Endodermal cell (in vitro differentiated cells): ENCODE measurements at regions not wholly inside any gene's neighbourhood (a gene's known extent, or its start where the extent isn't known, plus 50 kb on each side); places are given as distances from the start of the nearest gene placed in this dataset.

Experiments
- DNase-seq: peaks from one replicate; pipeline ENCODE4 v3.0.0-alpha.2; 2017
- H3K27ac ChIP-seq: 2 replicates; pipeline ENCODE4 v1.5.1; 2013; ENCODE audit warnings: mild to moderate bottlenecking, low read depth, low read length, moderate library complexity
- H3K27me3 ChIP-seq: 2 replicates; pipeline ENCODE4 v1.6.1; 2013; ENCODE audit warnings: mild to moderate bottlenecking, low read length, moderate library complexity; ENCODE audit not compliant: insufficient read depth, control insufficient read depth, poor library complexity, severe bottlenecking
- H3K36me3 ChIP-seq: 2 replicates; pipeline ENCODE4 v1.7.0; 2013; ENCODE audit warnings: mild to moderate bottlenecking, low read length, moderate library complexity; ENCODE audit not compliant: control insufficient read depth, insufficient read depth
- H3K4me1 ChIP-seq: one replicate; pipeline ENCODE4 v1.7.0; 2013; ENCODE audit warnings: low read length; ENCODE audit not compliant: control insufficient read depth, insufficient read depth
- H3K4me3 ChIP-seq: 2 replicates; pipeline ENCODE4 v1.5.1; 2013; ENCODE audit warnings: mild to moderate bottlenecking, low read length, moderate library complexity
- H3K9ac ChIP-seq: 2 replicates; pipeline ENCODE4 v1.6.1; 2013; ENCODE audit warnings: mild to moderate bottlenecking, low read length, moderate library complexity; ENCODE audit not compliant: poor library complexity, severe bottlenecking; ENCODE audit errors: extremely low read depth
- H3K9me3 ChIP-seq: 2 replicates; pipeline ENCODE4 v1.6.1; 2013; ENCODE audit warnings: mild to moderate bottlenecking, low read length, moderate library complexity; ENCODE audit not compliant: control insufficient read depth
- H3K27ac Mint-ChIP-seq: 2 replicates; pipeline ENCODE4 v1.8.0; 2020; ENCODE audit warnings: mixed read lengths
- H3K27me3 Mint-ChIP-seq: 2 replicates; pipeline ENCODE4 v1.8.0; 2021; ENCODE audit warnings: mild to moderate bottlenecking, mixed read lengths; ENCODE audit not compliant: insufficient read depth
- H3K36me3 Mint-ChIP-seq: 2 replicates; pipeline ENCODE4 v1.8.0; 2020; ENCODE audit warnings: low read depth, mixed read lengths
- H3K4me1 Mint-ChIP-seq: 2 replicates; pipeline ENCODE4 v1.8.0; 2020; ENCODE audit warnings: mixed read lengths
- H3K4me3 Mint-ChIP-seq: 2 replicates; pipeline ENCODE4 v1.8.0; 2020; ENCODE audit warnings: mild to moderate bottlenecking, moderate library complexity, mixed read lengths
- H3K9me3 Mint-ChIP-seq: 2 replicates; pipeline ENCODE4 v1.8.0; 2020; ENCODE audit warnings: mild to moderate bottlenecking, mixed read lengths
- WGBS, 2 experiments: methylation state at CpG; one replicate each; pipeline versions ENCODE4 v1.1.5 to v1.1.7; 2013; ENCODE audit warnings: missing lambda C conversion rate in 2 of 2, mixed read lengths in 1 of 2; ENCODE audit not compliant: insufficient coverage in 1 of 2, insufficient read length in 1 of 2; 5-methylcytosine and 5-hydroxymethylcytosine counted together
- TF ChIP-seq, protein P1 (sequence below): fragments of 200-600 bp; sonication (generic); conservative IDR thresholded peaks from 2 replicates; pipeline ENCODE4 v1.5.0; 2021; ENCODE audit warnings: antibody characterized with exemption, mild to moderate bottlenecking

DNA sequence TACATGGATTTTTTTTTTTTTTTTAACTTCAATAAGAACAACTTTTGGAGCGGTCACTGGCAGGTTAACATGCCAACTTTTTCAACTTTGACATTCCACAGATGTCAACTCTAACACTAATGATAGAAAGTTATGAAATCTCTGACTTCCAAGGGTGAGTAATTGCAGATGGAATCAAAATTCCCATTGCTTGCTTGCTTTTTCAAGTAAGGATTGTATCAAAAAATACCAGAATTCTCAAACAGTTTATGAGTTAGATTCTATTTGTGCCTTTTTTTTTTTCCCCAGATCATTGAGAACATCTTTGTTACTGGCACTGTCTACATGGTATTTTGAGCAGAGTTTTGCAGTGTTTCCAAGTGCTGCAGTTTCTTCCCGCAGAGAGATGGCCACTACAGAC is 50.3 kb upstream of the OTUD4 start:
- Histone ChIP-seq H3K4me1 (no peaks in the 10 kb centered on the region), H3K27me3 (no peaks in the 10 kb centered on the region), H3K27ac (no peak overlapping the region), H3K4me3 (no peak overlapping the region), H3K9me3 (no peaks in the 10 kb centered on the region), H3K9ac (no peak overlapping the region), H3K36me3 (no peaks in the 10 kb centered on the region)
- no peak overlapping the region for H3K4me3 Mint-ChIP-seq
- H3K27me3 Mint-ChIP-seq = no peaks in the 10 kb centered on the region
- TF ChIP-seq, protein P1, sequence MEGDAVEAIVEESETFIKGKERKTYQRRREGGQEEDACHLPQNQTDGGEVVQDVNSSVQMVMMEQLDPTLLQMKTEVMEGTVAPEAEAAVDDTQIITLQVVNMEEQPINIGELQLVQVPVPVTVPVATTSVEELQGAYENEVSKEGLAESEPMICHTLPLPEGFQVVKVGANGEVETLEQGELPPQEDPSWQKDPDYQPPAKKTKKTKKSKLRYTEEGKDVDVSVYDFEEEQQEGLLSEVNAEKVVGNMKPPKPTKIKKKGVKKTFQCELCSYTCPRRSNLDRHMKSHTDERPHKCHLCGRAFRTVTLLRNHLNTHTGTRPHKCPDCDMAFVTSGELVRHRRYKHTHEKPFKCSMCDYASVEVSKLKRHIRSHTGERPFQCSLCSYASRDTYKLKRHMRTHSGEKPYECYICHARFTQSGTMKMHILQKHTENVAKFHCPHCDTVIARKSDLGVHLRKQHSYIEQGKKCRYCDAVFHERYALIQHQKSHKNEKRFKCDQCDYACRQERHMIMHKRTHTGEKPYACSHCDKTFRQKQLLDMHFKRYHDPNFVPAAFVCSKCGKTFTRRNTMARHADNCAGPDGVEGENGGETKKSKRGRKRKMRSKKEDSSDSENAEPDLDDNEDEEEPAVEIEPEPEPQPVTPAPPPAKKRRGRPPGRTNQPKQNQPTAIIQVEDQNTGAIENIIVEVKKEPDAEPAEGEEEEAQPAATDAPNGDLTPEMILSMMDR = no peak
- H3K9me3 Mint-ChIP-seq = no peaks in the 10 kb centered on the region
- H3K4me1 Mint-ChIP-seq = no peaks in the 10 kb centered on the region
- DNase-seq = no peak
- no peak overlapping the region for H3K27ac Mint-ChIP-seq
- 85 to 100% methylated on average over 1 of the region's 2 CpGs for WGBS, 2 experiments
- H3K36me3 Mint-ChIP-seq = no peaks in the 10 kb centered on the region
